OCI-LY1 (cell line): ENCODE measurements at regions not wholly inside any gene's neighbourhood (a gene's known extent, or its start where the extent isn't known, plus 50 kb on each side); places are given as distances from the start of the nearest gene placed in this dataset.

ENCODE experiments used
- H2AFZ ChIP-seq: fragments of 200-600 bp; sonication (generic), shearing (Covaris generic); 2 replicates; pipeline ENCODE4 v1.6.0; 2014; ENCODE audit warnings: antibody characterized with exemption, mild to moderate bottlenecking, low read length
- H3F3A ChIP-seq: fragments of 200-600 bp; sonication (generic), shearing (Covaris generic); 2 replicates; pipeline ENCODE4 v1.6.0; 2014; ENCODE audit warnings: mild to moderate bottlenecking, antibody characterized with exemption, low read length, moderate library complexity; ENCODE audit not compliant: insufficient read depth
- H3K27ac ChIP-seq: fragments of 200-600 bp; sonication (generic); 2 replicates; pipeline ENCODE4 v1.5.1; 2014; ENCODE audit warnings: low read length, mixed run types, mild to moderate bottlenecking, low read depth; ENCODE audit not compliant: poor library complexity, severe bottlenecking
- H3K27me3 ChIP-seq: fragments of 200-600 bp; sonication (generic); 2 replicates; pipeline ENCODE4 v1.6.0; 2014; ENCODE audit warnings: antibody characterized with exemption, mild to moderate bottlenecking, low read length, moderate library complexity; ENCODE audit not compliant: insufficient read depth
- H3K36me3 ChIP-seq: fragments of 200-600 bp; sonication (generic); 2 replicates; pipeline ENCODE4 v1.6.1; 2014; ENCODE audit warnings: mild to moderate bottlenecking, antibody characterized with exemption, low read length, moderate library complexity, mixed read lengths; ENCODE audit not compliant: insufficient read depth
- H3K4me1 ChIP-seq: fragments of 200-600 bp; sonication (generic); 2 replicates; pipeline ENCODE4 v1.5.1; 2014; ENCODE audit warnings: mild to moderate bottlenecking, low read length, moderate library complexity; ENCODE audit not compliant: insufficient read depth, severe bottlenecking
- H3K4me2 ChIP-seq: fragments of 200-600 bp; sonication (generic), shearing (Covaris generic); 2 replicates; pipeline ENCODE4 v1.6.1; 2014; ENCODE audit warnings: low read length
- H3K4me3 ChIP-seq: fragments of 200-600 bp; sonication (generic); 2 replicates; pipeline ENCODE4 v1.5.1; 2014; ENCODE audit warnings: low read length, low read depth, mild to moderate bottlenecking, mixed read lengths; ENCODE audit not compliant: poor library complexity, severe bottlenecking
- H3K79me2 ChIP-seq: fragments of 200-600 bp; shearing (Covaris generic); 2 replicates; pipeline ENCODE4 v1.6.1; 2016; ENCODE audit warnings: mixed run types, low read length, mixed read lengths; ENCODE audit not compliant: insufficient read depth
- H3K9ac ChIP-seq: fragments of 200-600 bp; sonication (generic), shearing (Covaris generic); 2 replicates; pipeline ENCODE4 v1.6.1; 2014; ENCODE audit warnings: mild to moderate bottlenecking, low read length, mixed read lengths
- H3K9me2 ChIP-seq: fragments of 200-600 bp; sonication (generic), shearing (Covaris generic); 2 replicates; pipeline ENCODE4 v1.6.1; 2014; ENCODE audit warnings: low read depth, mild to moderate bottlenecking, low read length, mixed read lengths
- H3K9me3 ChIP-seq: fragments of 200-600 bp; shearing (Covaris generic); 2 replicates; pipeline ENCODE4 v1.6.1; 2014; ENCODE audit warnings: low read length, mixed read lengths
- H4K20me1 ChIP-seq: fragments of 200-600 bp; sonication (generic), shearing (Covaris generic); 2 replicates; pipeline ENCODE4 v1.6.0; 2016; ENCODE audit warnings: mild to moderate bottlenecking, low read length; ENCODE audit not compliant: insufficient read depth
- EZH2 ChIP-seq: fragments of 200-600 bp; sonication (generic), shearing (Covaris generic); IDR thresholded peaks from 2 replicates; pipeline ENCODE4 v1.8.0; 2017; ENCODE audit warnings: borderline replicate concordance, mixed run types, mild to moderate bottlenecking, antibody characterized with exemption, low read length, moderate library complexity, mixed read lengths
- TF ChIP-seq, protein P1 (sequence below): fragments of 200-600 bp; sonication (generic), shearing (Covaris generic); IDR thresholded peaks from 2 replicates; pipeline ENCODE4 v1.5.1; 2017; ENCODE audit warnings: mild to moderate bottlenecking, antibody characterized with exemption, low read length, moderate library complexity, mixed read lengths

DNA sequence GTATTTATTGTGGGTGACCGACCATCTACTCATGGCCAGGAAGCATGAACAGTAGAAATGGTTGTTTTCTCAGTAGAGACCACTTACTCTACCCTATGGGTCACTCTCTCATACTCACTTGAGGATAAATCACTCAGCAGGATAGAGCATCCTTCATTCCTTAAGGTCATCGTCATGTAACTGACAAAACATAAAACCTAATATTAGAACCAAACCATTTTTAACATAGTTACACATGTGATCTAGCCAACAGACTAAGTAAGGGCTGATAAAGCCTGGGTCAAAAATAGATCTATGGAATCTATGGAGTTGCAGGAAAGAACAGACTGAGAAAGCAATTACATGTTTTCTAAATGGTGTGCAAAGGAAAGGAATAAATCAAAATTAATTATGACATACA lies 769.1 kb downstream of the NTRK3 start:
- no peak overlapping the region for H3K27ac ChIP-seq
- no peaks in the 10 kb centered on the region for H3K27me3 ChIP-seq
- no peak overlapping the region for H3K9ac ChIP-seq
- no peaks in the 10 kb centered on the region for H3K9me2 ChIP-seq
- no peak overlapping the region for H3K4me2 ChIP-seq
- H3K36me3 ChIP-seq = no peaks in the 10 kb centered on the region
- H2AFZ ChIP-seq = no peak overlapping the region
- H3F3A ChIP-seq = no peaks in the 10 kb centered on the region
- H4K20me1 ChIP-seq = no peaks in the 10 kb centered on the region
- TF ChIP-seq, protein P1, sequence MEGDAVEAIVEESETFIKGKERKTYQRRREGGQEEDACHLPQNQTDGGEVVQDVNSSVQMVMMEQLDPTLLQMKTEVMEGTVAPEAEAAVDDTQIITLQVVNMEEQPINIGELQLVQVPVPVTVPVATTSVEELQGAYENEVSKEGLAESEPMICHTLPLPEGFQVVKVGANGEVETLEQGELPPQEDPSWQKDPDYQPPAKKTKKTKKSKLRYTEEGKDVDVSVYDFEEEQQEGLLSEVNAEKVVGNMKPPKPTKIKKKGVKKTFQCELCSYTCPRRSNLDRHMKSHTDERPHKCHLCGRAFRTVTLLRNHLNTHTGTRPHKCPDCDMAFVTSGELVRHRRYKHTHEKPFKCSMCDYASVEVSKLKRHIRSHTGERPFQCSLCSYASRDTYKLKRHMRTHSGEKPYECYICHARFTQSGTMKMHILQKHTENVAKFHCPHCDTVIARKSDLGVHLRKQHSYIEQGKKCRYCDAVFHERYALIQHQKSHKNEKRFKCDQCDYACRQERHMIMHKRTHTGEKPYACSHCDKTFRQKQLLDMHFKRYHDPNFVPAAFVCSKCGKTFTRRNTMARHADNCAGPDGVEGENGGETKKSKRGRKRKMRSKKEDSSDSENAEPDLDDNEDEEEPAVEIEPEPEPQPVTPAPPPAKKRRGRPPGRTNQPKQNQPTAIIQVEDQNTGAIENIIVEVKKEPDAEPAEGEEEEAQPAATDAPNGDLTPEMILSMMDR = no peak
- TF ChIP-seq EZH2 = no peak
- no peaks in the 10 kb centered on the region for H3K9me3 ChIP-seq
- no peak overlapping the region for H3K4me3 ChIP-seq
- H3K79me2 ChIP-seq = no peaks in the 10 kb centered on the region
- no peaks in the 10 kb centered on the region for H3K4me1 ChIP-seq

DNA sequence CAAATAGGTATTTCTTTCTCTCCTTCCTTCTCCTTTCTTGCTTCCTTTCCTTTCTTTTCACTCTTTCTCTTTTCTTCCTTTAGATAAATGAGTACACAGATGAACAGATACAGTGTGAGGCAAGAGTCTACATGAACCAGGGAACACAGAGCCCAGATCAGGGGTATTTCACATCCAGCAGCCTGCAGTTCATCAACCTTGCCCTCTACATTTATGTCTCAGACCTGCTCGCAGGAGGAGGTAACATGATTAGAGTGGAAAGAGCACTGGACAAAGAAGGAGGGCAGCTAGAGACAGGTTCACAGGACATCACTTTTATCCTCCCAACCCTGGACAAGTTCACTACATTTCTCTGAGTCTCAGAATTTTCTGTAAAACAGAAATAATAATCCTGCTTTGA lies 773.1 kb downstream of the NTRK3 start:
- H3K4me2 ChIP-seq = no peak overlapping the region
- no peaks in the 10 kb centered on the region for H3K9me3 ChIP-seq
- no peaks in the 10 kb centered on the region for H3K9me2 ChIP-seq
- H3K9ac ChIP-seq = no peak overlapping the region
- no peaks in the 10 kb centered on the region for H3K4me1 ChIP-seq
- no peaks in the 10 kb centered on the region for H3K36me3 ChIP-seq
- H3K27me3 ChIP-seq = no peaks in the 10 kb centered on the region
- no peaks in the 10 kb centered on the region for H3K79me2 ChIP-seq
- H3K27ac ChIP-seq = no peak overlapping the region
- TF ChIP-seq, protein P1 = no peak
- no peak for TF ChIP-seq EZH2
- no peak overlapping the region for H3K4me3 ChIP-seq
- H3F3A ChIP-seq = no peaks in the 10 kb centered on the region
- H2AFZ ChIP-seq = no peak overlapping the region
- H4K20me1 ChIP-seq = no peaks in the 10 kb centered on the region

DNA sequence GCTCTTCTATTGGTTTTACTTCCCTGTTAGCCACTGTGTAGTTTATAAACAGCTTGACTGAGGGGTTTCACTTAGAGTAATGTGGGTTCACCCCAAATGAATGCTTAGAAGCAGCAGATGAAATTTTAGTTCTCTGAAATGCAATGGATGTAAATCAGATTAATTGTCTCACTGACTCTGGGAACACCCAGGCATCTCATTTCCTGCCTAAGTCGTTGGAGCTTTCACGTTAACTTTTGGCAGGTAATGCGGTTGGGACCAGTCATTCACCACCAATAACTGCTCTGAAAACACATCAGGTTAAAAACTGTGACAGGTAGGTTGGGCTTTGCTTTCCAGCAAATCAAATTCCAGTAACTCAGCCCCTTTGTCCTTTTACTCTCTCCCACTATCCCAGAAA lies 775.4 kb downstream of the NTRK3 start:
- Histone ChIP-seq H3K36me3 (no peaks in the 10 kb centered on the region), H3K9me3 (no peaks in the 10 kb centered on the region), H3K4me2 (no peak overlapping the region), H3K9me2 (no peaks in the 10 kb centered on the region), H3F3A (no peaks in the 10 kb centered on the region), H3K27ac (no peak overlapping the region), H3K27me3 (no peaks in the 10 kb centered on the region), H3K4me1 (no peaks in the 10 kb centered on the region), H4K20me1 (no peaks in the 10 kb centered on the region), H3K9ac (no peak overlapping the region), H3K79me2 (no peaks in the 10 kb centered on the region), H2AFZ (no peak overlapping the region), H3K4me3 (no peak overlapping the region)
- no peak for TF ChIP-seq EZH2
- TF ChIP-seq, protein P1 = no peak
